ENCODE measurements at regions not wholly inside any gene's neighbourhood (a gene's known extent, or its start where the extent isn't known, plus 50 kb on each side); places are given as distances from the start of the nearest gene placed in this dataset.

DNA sequence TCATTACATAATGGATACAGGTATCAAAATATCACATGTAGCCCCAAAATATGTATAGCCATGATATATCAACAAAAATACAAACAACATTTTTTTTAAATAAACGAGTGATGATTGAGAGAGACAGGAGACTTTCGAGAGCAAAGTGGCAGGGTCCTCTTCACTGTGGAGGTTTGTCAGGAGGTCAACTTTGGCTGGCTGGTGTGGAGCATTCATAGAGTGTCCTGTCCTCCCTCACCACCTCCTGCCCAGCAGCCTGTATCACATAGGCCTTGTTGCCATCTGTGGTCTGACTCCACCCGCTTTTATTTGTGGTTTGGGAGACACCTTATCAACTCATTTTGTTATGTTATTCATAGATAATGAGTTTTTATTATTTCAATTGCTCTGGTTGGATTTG lies 206.9 kb downstream of the SYK start:
- Histone ChIP-seq H3K4me1 (ENCODE audit: control insufficient read depth, insufficient read depth, low read length) (no peaks in the 10 kb centered on the region), H3K27me3 (ENCODE audit: control insufficient read depth, insufficient read depth, low read length) (no peaks in the 10 kb centered on the region), H3K4me3 (ENCODE audit: low read length) (no peak overlapping the region), H3K36me3 (ENCODE audit: control insufficient read depth, insufficient read depth, low read length) (no peaks in the 10 kb centered on the region), H3K9me3 (ENCODE audit: control insufficient read depth, insufficient read depth, low read length) (peaks cover 7% of the 10 kb centered on the region), H3K27ac (ENCODE audit: low read length) (no peak overlapping the region)
- H3K27ac Mint-ChIP-seq = no peak overlapping the region
- H3K4me1 Mint-ChIP-seq = no peaks in the 10 kb centered on the region
- intact Hi-C loops (cut with micrococcal nuclease) = no loop called here
- H3K4me3 Mint-ChIP-seq = no peak overlapping the region
- peaks cover 13% of the 10 kb centered on the region for H3K36me3 Mint-ChIP-seq
- WGBS (ENCODE audit: insufficient coverage) = no CpG with 5 or more reads among the region's 3 CpGs
- H3K9me3 Mint-ChIP-seq = peaks cover 4 to 7% of the 10 kb centered on the region in 2 donors
- TF ChIP-seq, protein P1, sequence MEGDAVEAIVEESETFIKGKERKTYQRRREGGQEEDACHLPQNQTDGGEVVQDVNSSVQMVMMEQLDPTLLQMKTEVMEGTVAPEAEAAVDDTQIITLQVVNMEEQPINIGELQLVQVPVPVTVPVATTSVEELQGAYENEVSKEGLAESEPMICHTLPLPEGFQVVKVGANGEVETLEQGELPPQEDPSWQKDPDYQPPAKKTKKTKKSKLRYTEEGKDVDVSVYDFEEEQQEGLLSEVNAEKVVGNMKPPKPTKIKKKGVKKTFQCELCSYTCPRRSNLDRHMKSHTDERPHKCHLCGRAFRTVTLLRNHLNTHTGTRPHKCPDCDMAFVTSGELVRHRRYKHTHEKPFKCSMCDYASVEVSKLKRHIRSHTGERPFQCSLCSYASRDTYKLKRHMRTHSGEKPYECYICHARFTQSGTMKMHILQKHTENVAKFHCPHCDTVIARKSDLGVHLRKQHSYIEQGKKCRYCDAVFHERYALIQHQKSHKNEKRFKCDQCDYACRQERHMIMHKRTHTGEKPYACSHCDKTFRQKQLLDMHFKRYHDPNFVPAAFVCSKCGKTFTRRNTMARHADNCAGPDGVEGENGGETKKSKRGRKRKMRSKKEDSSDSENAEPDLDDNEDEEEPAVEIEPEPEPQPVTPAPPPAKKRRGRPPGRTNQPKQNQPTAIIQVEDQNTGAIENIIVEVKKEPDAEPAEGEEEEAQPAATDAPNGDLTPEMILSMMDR (IDR thresholded peaks at IDR 0.05) = no peak
- no peak for ATAC-seq
- peaks cover 2 to 3% of the 10 kb centered on the region in 2 donors for H3K27me3 Mint-ChIP-seq (ENCODE audit: low read depth in 2 of 2)
- no peak for DNase-seq

DNA sequence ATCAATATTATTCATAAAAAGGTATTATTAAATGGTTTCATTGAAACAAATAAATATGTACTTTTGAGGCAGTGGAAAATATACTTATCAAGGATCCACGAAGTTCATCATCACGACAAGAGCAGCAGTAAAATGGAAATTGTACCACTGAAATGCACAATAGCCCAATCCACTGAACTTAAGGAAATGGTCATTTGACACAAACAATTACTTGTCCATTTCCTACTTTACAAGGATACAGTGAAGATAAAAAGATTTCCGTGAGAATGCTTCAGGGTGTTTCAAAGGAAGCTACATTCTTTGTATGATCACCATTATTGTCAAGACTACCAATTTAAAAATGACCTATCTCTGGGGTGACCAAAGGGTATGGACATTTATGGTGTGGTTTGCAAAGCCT lies 210.3 kb downstream of the SYK start:
- no peaks in the 10 kb centered on the region for H3K4me1 Mint-ChIP-seq
- no peaks in the 10 kb centered on the region for H3K27me3 ChIP-seq (ENCODE audit: control insufficient read depth, insufficient read depth, low read length)
- TF ChIP-seq, protein P1 (IDR thresholded peaks at IDR 0.05) = no peak
- H3K27me3 Mint-ChIP-seq (ENCODE audit: low read depth in 2 of 2) = peaks cover 3 to 20% of the 10 kb centered on the region in 2 donors
- H3K27ac Mint-ChIP-seq = no peak overlapping the region
- WGBS (ENCODE audit: insufficient coverage) = 100% methylated on average over 2 of the region's 3 CpGs
- intact Hi-C loops (cut with micrococcal nuclease) = no loop called here
- no peak for ATAC-seq
- H3K36me3 ChIP-seq (ENCODE audit: control insufficient read depth, insufficient read depth, low read length) = no peaks in the 10 kb centered on the region
- H3K27ac ChIP-seq (ENCODE audit: low read length) = no peak overlapping the region
- H3K4me3 ChIP-seq (ENCODE audit: low read length) = no peak overlapping the region
- H3K9me3 Mint-ChIP-seq = peaks cover 4 to 7% of the 10 kb centered on the region in 2 donors
- no peak for DNase-seq
- H3K36me3 Mint-ChIP-seq = peaks cover 13% of the 10 kb centered on the region
- no peak overlapping the region for H3K4me3 Mint-ChIP-seq
- H3K4me1 ChIP-seq (ENCODE audit: control insufficient read depth, insufficient read depth, low read length) = no peaks in the 10 kb centered on the region
- H3K9me3 ChIP-seq (ENCODE audit: control insufficient read depth, insufficient read depth, low read length) = peaks cover 7% of the 10 kb centered on the region

DNA sequence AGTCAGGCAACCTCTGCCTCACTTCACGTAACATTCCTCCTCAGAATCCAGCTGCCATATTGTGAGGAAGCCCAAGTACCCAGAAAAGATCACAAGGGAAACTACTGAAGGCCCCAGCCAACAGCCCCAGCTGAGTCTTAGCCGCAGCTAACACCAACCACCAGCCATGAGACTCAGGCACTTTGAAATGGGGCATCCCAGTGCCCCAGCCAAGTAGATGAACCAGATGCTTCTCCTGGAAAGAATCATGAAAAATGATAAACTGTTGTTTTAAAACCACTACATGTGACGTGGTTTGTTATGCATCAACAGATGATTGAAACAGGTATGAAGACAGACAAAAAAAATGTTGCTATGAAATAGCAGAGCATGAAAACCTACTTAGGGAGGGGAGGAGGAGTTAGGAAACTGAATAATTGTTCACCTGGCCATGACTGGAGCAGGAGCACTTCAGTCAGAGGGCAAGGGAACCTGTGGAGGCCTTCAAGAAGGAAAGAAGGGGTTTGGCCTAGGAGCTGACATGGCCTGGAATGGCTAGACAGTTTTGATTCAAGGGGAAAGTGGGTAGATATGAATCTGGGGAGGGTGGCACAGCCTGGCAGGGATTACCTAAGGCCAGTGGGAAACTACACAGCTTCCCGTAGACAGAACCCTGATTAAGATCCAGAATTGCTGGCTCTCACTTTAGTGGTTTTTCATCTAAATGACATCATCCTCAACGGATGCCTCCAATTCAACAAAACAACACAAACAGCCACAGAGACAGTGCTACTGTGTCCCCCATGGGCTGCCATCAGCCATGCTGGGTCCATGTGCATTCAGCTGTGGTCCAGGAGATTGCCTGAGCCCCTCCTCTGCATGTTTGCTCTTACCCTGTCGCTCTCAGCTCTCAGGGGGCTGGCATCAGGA lies 211.6 kb downstream of the SYK start:
- H3K36me3 Mint-ChIP-seq = peaks cover 17% of the 10 kb centered on the region
- intact Hi-C loops (cut with micrococcal nuclease) = no loop called here
- H3K27me3 Mint-ChIP-seq (ENCODE audit: low read depth in 2 of 2) = peaks cover 9 to 24% of the 10 kb centered on the region in 2 donors
- no peaks in the 10 kb centered on the region for H3K4me1 Mint-ChIP-seq
- DNase-seq (no peak), ATAC-seq (no peak)
- TF ChIP-seq, protein P1 (IDR thresholded peaks at IDR 0.05) = no peak
- no peaks in the 10 kb centered on the region for H3K27me3 ChIP-seq (ENCODE audit: control insufficient read depth, insufficient read depth, low read length)
- no peak overlapping the region for H3K27ac Mint-ChIP-seq
- H3K4me1 ChIP-seq (ENCODE audit: control insufficient read depth, insufficient read depth, low read length) = no peaks in the 10 kb centered on the region
- WGBS (ENCODE audit: insufficient coverage) = 83% methylated on average over 6 of the region's 6 CpGs
- no peaks in the 10 kb centered on the region for H3K36me3 ChIP-seq (ENCODE audit: control insufficient read depth, insufficient read depth, low read length)
- H3K27ac ChIP-seq (ENCODE audit: low read length) = no peak overlapping the region
- H3K9me3 ChIP-seq (ENCODE audit: control insufficient read depth, insufficient read depth, low read length) = peaks cover 7% of the 10 kb centered on the region
- no peak overlapping the region for H3K4me3 ChIP-seq (ENCODE audit: low read length)
- H3K9me3 Mint-ChIP-seq = peaks cover 4 to 8% of the 10 kb centered on the region in 2 donors
- H3K4me3 Mint-ChIP-seq = no peak overlapping the region
